ENCODE measurements at regions not wholly inside any gene's neighbourhood (a gene's known extent, or its start where the extent isn't known, plus 50 kb on each side); places are given as distances from the start of the nearest gene placed in this dataset.

DNA sequence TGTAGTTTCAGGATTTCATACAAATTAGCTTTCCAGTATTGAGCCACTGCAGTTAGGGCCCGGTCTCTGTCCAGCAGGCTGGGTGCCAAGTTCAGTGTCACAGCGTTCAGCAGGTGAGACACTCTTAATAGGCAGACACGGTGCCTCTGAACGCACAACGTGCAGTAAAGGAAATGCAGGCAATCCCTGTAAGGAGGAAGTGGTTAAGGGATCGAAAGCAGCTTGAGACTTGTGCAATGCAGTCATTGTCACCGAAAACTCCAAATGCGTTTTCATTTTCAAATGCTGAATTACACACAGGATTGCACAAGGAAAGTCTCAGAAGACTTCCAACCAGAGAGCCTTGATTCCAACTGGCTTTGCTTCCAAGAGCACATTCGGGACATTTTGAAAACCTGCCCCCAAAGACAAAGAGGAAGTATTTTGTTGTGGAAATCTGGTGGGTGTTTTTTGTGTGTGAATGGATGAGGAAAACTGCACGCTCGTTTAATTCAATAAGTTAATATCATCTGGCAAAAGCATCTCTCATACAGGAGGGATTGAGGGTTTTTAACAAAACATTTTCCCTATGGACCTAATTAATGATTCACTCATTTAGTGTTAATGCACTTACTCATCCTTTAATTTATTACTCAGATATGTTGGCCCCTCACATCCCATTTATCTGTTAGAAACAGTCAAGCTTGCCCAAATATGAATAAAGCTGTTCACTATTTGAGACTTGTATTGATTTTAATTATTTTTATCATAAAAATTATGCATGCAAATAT is 61.6 kb downstream of the PTGS2 start:
- TF ChIP-seq CTCF (tag by site-specific recombination; IDR thresholded peaks at IDR 0.05), result no peak
- no peak for TF ChIP-seq ZNF843 (tag by site-specific recombination; IDR thresholded peaks at IDR 0.05)
- TF ChIP-seq GFI1B (tag by site-specific recombination; IDR thresholded peaks at IDR 0.05), result no peak
- no peak for TF ChIP-seq ZNF433 (tag by site-specific recombination; IDR thresholded peaks at IDR 0.05; ENCODE audit: low read depth)
- no peak for TF ChIP-seq SP7 (tag by site-specific recombination; IDR thresholded peaks at IDR 0.05)
- TF ChIP-seq ZNF24 (tag by site-specific recombination; IDR thresholded peaks at IDR 0.05), result no peak
- TF ChIP-seq ZNF274 (IDR thresholded peaks at IDR 0.05; ENCODE audit: low read length), result no peak
- TF ChIP-seq ZNF274 (tag by site-specific recombination; IDR thresholded peaks at IDR 0.05; ENCODE audit: borderline replicate concordance), result no peak
- no peak for TF ChIP-seq ZNF621 (tag by site-specific recombination; IDR thresholded peaks at IDR 0.05)
- TF ChIP-seq ZBTB44 (tag by site-specific recombination; IDR thresholded peaks at IDR 0.05), result no peak
- TF ChIP-seq, protein P1, sequence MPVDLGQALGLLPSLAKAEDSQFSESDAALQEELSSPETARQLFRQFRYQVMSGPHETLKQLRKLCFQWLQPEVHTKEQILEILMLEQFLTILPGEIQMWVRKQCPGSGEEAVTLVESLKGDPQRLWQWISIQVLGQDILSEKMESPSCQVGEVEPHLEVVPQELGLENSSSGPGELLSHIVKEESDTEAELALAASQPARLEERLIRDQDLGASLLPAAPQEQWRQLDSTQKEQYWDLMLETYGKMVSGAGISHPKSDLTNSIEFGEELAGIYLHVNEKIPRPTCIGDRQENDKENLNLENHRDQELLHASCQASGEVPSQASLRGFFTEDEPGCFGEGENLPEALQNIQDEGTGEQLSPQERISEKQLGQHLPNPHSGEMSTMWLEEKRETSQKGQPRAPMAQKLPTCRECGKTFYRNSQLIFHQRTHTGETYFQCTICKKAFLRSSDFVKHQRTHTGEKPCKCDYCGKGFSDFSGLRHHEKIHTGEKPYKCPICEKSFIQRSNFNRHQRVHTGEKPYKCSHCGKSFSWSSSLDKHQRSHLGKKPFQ (tag by site-specific recombination; IDR thresholded peaks at IDR 0.05), result no peak
- no peak for TF ChIP-seq ZNF184 (tag by site-specific recombination; IDR thresholded peaks at IDR 0.05)
- TF ChIP-seq EGR2 (tag by site-specific recombination; IDR thresholded peaks at IDR 0.05; ENCODE audit: low read depth), result no peak
- TF ChIP-seq TSHZ1 (tag by site-specific recombination; IDR thresholded peaks at IDR 0.05; ENCODE audit: borderline replicate concordance), result no peak

Data from HEK293 (cell line).